ENCODE measurements at regions not wholly inside any gene's neighbourhood (a gene's known extent, or its start where the extent isn't known, plus 50 kb on each side); places are given as distances from the start of the nearest gene placed in this dataset.

GRCh38 chr15:69577397-69577796 lies 124.8 kb downstream of the RPLP1 start:
- Histone ChIP-seq H3K4me3 (no peak overlapping the region), H3K9me3 (no peaks in the 10 kb centered on the region), H3K27me3 (no peaks in the 10 kb centered on the region), H3K36me3 (no peaks in the 10 kb centered on the region), H3K4me1 (peaks cover 0 to 42% (median 35%) of the 10 kb centered on the region in 4 donors), H3K27ac (peak overlapping the region in 2 of 4 donors; percentile 14 to 50)
- DNase-seq, result no peak
- WGBS, 2 donors (ENCODE audit: low coverage in 1 of 2), result 58% methylated on average over 7 of the region's 7 CpGs; no CpG with 5 or more reads in 1 of the 2 donors
- intact Hi-C loops (cut with DNase I; ENCODE audit: low total_unique reads) (loop anchor here (10.0 kb wide), 1 partner anchor 907 kb away; no protein-coding TSS in a partner anchor), in situ Hi-C loops (cut with MboI; ENCODE audit: low pct_ligation_motif_present in 1 of 4, low pct_unique_long_range_greater_than_20kb in 1 of 4, low sequenced_read_pairs in 3 of 4) (loop anchor here in 2 of 4 donors (10.0 kb wide), 2 partner anchors 887 to 907 kb away; no protein-coding TSS in a partner anchor)
- no peak for TF ChIP-seq EP300 (IDR thresholded peaks at IDR 0.05; ENCODE audit: low read depth)
- TF ChIP-seq CTCF (IDR thresholded peaks at IDR 0.05), result peak in 1 of 5 experiments; percentile 4

- no peaks in the 10 kb centered on the region for H3K9me3 ChIP-seq
- WGBS, 2 donors (ENCODE audit: low coverage in 1 of 2), result 91 to 100% methylated on average over 1 to 9 of the region's 9 CpGs
- no peaks in the 10 kb centered on the region for H3K36me3 ChIP-seq
- no peak overlapping the region for H3K4me3 ChIP-seq
- H3K4me1 ChIP-seq, result peaks cover 0 to 40% (median 35%) of the 10 kb centered on the region in 4 donors
- no peaks in the 10 kb centered on the region for H3K27me3 ChIP-seq
- intact Hi-C loops (cut with DNase I; ENCODE audit: low total_unique reads), result loop anchor here (10.0 kb wide), 1 partner anchor 907 kb away; no protein-coding TSS in a partner anchor
- peak overlapping the region in 1 of 4 donors; percentile 50 for H3K27ac ChIP-seq
- no peak for DNase-seq
- no peak for TF ChIP-seq CTCF (IDR thresholded peaks at IDR 0.05)
- TF ChIP-seq POLR2A (IDR thresholded peaks at IDR 0.05), result no peak
- TF ChIP-seq EP300 (IDR thresholded peaks at IDR 0.05; ENCODE audit: low read depth), result no peak
- TF ChIP-seq POLR2AphosphoS5 (IDR thresholded peaks at IDR 0.05), result no peak
- in situ Hi-C loops (cut with MboI; ENCODE audit: low pct_ligation_motif_present in 1 of 4, low pct_unique_long_range_greater_than_20kb in 1 of 4, low sequenced_read_pairs in 3 of 4), result loop anchor here in 2 of 4 donors (10.0 kb wide), 2 partner anchors 887 to 907 kb away; no protein-coding TSS in a partner anchor
Observed at GRCh38 chr15:69578252-69578651, 125.6 kb downstream of the RPLP1 start.

GRCh38 chr15:69578787-69579583 lies 126.4 kb downstream of the RPLP1 start:
- Histone ChIP-seq H3K4me1 (peaks cover 0 to 40% (median 35%) of the 10 kb centered on the region in 4 donors), H3K36me3 (no peaks in the 10 kb centered on the region), H3K4me3 (no peak overlapping the region), H3K9me3 (no peaks in the 10 kb centered on the region), H3K27ac (peak overlapping the region in 2 of 4 donors; percentile 10 to 50), H3K27me3 (no peaks in the 10 kb centered on the region)
- DNase-seq, result peak; percentile 87
- peak in 1 of 3 donors; percentile 33 for TF ChIP-seq POLR2AphosphoS5 (IDR thresholded peaks at IDR 0.05)
- TF ChIP-seq CTCF (IDR thresholded peaks at IDR 0.05), result no peak
- intact Hi-C loops (cut with DNase I; ENCODE audit: low total_unique reads), result loop anchor here (10.0 kb wide), 1 partner anchor 906 kb away; no protein-coding TSS in a partner anchor
- in situ Hi-C loops (cut with MboI; ENCODE audit: low pct_ligation_motif_present in 1 of 4, low pct_unique_long_range_greater_than_20kb in 1 of 4, low sequenced_read_pairs in 3 of 4), result loop anchor here in 2 of 4 donors (10.0 kb wide), 2 partner anchors 886 to 906 kb away; no protein-coding TSS in a partner anchor
- 17 to 52% methylated on average over 6 to 15 of the region's 15 CpGs for WGBS, 2 donors (ENCODE audit: low coverage in 1 of 2)

GRCh38 chr15:69579950-69580618 lies 127.5 kb downstream of the RPLP1 start:
- 17 to 77% methylated on average over 1 to 7 of the region's 7 CpGs for WGBS, 2 donors (ENCODE audit: low coverage in 1 of 2)
- intact Hi-C loops (cut with DNase I; ENCODE audit: low total_unique reads), result loop anchor here (10.0 kb wide), 1 partner anchor 905 kb away; no protein-coding TSS in a partner anchor
- H3K36me3 ChIP-seq, result no peaks in the 10 kb centered on the region
- no peak overlapping the region for H3K4me3 ChIP-seq
- H3K9me3 ChIP-seq, result no peaks in the 10 kb centered on the region
- in situ Hi-C loops (cut with MboI; ENCODE audit: low pct_ligation_motif_present in 1 of 4, low pct_unique_long_range_greater_than_20kb in 1 of 4, low sequenced_read_pairs in 3 of 4), result loop anchor here in 2 of 4 donors (10.0 kb wide), 2 partner anchors 885 to 905 kb away; no protein-coding TSS in a partner anchor
- TF ChIP-seq POLR2AphosphoS5 (IDR thresholded peaks at IDR 0.05) (peak in 2 of 3 donors; percentile 46 to 50), POLR2A (IDR thresholded peaks at IDR 0.05) (no peak)
- peaks cover 0 to 40% (median 35%) of the 10 kb centered on the region in 4 donors for H3K4me1 ChIP-seq
- peak; percentile 44 for DNase-seq
- H3K27ac ChIP-seq, result no peak overlapping the region
- H3K27me3 ChIP-seq, result no peaks in the 10 kb centered on the region
